ENCODE measurements at regions not wholly inside any gene's neighbourhood (a gene's known extent, or its start where the extent isn't known, plus 50 kb on each side); places are given as distances from the start of the nearest gene placed in this dataset.
A peak's percentile ranks its signal among the peaks of the same experiment; 100 is the strongest.

GRCh38 chr4:163610648-163611047, 116.2 kb downstream of the TMA16 start:
- peak; percentile 42 for ATAC-seq (ENCODE audit: low read depth)
- Mint-ChIP-seq H3K4me3 (peak overlapping the region; percentile 99), H3K27ac (peak overlapping the region; percentile 98), H3K27me3 (no peaks in the 10 kb centered on the region), H3K36me3 (peaks cover 49% of the 10 kb centered on the region), H3K4me1 (peaks cover 46% of the 10 kb centered on the region), H3K9me3 (peaks cover 2% of the 10 kb centered on the region)
- DNase-seq (ENCODE audit: low spot score in 2 of 2): no peak

- Mint-ChIP-seq H3K4me1 (peaks cover 44% of the 10 kb centered on the region), H3K27ac (peak overlapping the region; percentile 98), H3K27me3 (no peaks in the 10 kb centered on the region), H3K9me3 (peaks cover 2% of the 10 kb centered on the region), H3K4me3 (peak overlapping the region; percentile 93), H3K36me3 (peaks cover 46% of the 10 kb centered on the region)
- no peak for DNase-seq (ENCODE audit: low spot score in 2 of 2)
- ATAC-seq (ENCODE audit: low read depth): peak; percentile 71
These were observed 116.7 kb downstream of the TMA16 start for GRCh38 chr4:163611182-163611581.

GRCh38 chr4:163611784-163612445, 117.4 kb downstream of the TMA16 start:
- no peak for ATAC-seq (ENCODE audit: low read depth)
- Mint-ChIP-seq H3K4me3 (peak overlapping the region; percentile 93), H3K27ac (peak overlapping the region; percentile 98)

DNA sequence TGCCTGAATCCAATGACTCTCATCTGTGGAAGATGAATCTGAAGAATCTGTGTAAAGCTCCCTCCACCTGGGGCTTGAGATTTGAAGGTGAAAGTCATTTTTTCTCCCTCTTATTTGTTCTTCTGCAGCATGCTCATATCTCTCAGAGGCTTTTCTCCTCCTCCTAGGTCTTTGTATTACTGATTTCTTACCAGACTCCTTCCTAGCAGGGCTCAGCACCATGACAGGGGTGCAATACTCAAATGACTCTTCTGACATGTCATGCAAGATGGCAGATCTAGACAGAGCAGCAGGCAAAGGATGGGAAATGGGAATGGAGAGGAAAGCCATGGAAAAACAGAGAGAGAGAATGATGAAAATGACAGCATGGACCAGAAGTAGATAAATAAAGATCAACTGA, 118.3 kb downstream of the TMA16 start:
- H3K9me3 Mint-ChIP-seq: peaks cover 2% of the 10 kb centered on the region
- H3K4me1 Mint-ChIP-seq: peaks cover 29% of the 10 kb centered on the region
- peak overlapping the region; percentile 93 for H3K4me3 Mint-ChIP-seq
- H3K27me3 Mint-ChIP-seq: no peaks in the 10 kb centered on the region
- ATAC-seq (ENCODE audit: low read depth) (no peak), DNase-seq (ENCODE audit: low spot score in 2 of 2) (no peak)
- peaks cover 33% of the 10 kb centered on the region for H3K36me3 Mint-ChIP-seq
- peak overlapping the region; percentile 98 for H3K27ac Mint-ChIP-seq

More at GRCh38 chr4:163611784-163612445, 117.4 kb downstream of the TMA16 start:
- no peaks in the 10 kb centered on the region for H3K27me3 Mint-ChIP-seq
- peaks cover 2% of the 10 kb centered on the region for H3K9me3 Mint-ChIP-seq
- no peak for DNase-seq (ENCODE audit: low spot score in 2 of 2)
- peaks cover 36% of the 10 kb centered on the region for H3K4me1 Mint-ChIP-seq
- peaks cover 40% of the 10 kb centered on the region for H3K36me3 Mint-ChIP-seq

DNA sequence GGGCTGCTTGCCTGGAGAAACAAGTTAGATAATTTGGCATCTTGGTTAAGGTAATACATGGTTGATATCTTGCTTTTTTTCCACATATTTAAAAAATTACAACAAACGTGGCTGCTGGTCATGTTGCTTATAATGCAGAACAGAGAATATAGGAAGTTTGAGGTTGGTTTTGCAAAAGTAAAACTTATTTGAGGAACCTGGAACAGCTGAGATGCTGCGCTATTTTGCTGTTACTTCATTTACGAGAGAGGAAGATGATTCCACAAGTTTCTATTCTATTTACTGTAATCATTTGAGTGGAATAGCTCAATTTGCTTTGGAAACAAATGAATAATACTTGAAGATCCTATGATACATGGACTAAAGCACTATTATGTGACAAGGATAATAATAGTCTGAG, 118.9 kb downstream of the TMA16 start:
- Mint-ChIP-seq H3K4me1 (peaks cover 25% of the 10 kb centered on the region), H3K9me3 (peaks cover 2% of the 10 kb centered on the region), H3K27ac (peak overlapping the region; percentile 98), H3K36me3 (peaks cover 29% of the 10 kb centered on the region), H3K4me3 (peak overlapping the region; percentile 93), H3K27me3 (no peaks in the 10 kb centered on the region)
- ATAC-seq (ENCODE audit: low read depth): peak; percentile 73
- peak in 1 of 2 donors; percentile 41 for DNase-seq (ENCODE audit: low spot score in 2 of 2)

DNA sequence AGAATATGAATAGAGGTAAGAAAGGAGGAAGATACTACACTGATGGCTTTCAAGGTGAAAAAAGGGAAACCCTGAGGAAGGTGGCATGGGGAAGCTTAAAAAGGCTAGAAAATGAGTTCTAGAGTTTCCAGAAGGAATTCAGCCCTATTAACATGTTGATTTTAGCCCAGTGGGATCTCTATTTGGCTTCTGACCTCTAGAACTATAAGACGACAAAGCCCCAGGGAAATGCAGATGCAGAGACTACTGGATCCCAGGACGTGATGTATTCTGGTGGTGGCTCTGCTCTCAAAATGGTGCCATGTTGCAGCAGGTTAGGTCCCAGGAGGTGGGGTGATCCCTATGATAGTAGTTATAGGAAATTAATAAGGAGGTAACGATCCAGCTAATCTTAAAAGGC, 120.4 kb downstream of the TMA16 start:
- no peak for DNase-seq (ENCODE audit: low spot score in 2 of 2)
- Mint-ChIP-seq H3K9me3 (peaks cover 4% of the 10 kb centered on the region), H3K36me3 (peaks cover 23% of the 10 kb centered on the region), H3K4me3 (peak overlapping the region; percentile 17), H3K4me1 (peaks cover 22% of the 10 kb centered on the region), H3K27ac (peak overlapping the region; percentile 15), H3K27me3 (no peaks in the 10 kb centered on the region)
- no peak for ATAC-seq (ENCODE audit: low read depth)

GRCh38 chr4:163618845-163619244, 124.4 kb downstream of the TMA16 start:
- Mint-ChIP-seq H3K4me3 (no peak overlapping the region), H3K27me3 (no peaks in the 10 kb centered on the region), H3K36me3 (peaks cover 3% of the 10 kb centered on the region), H3K4me1 (peaks cover 19% of the 10 kb centered on the region), H3K27ac (no peak overlapping the region), H3K9me3 (peaks cover 4% of the 10 kb centered on the region)
- DNase-seq (ENCODE audit: low spot score in 2 of 2) (no peak), ATAC-seq (ENCODE audit: low read depth) (no peak)

DNA sequence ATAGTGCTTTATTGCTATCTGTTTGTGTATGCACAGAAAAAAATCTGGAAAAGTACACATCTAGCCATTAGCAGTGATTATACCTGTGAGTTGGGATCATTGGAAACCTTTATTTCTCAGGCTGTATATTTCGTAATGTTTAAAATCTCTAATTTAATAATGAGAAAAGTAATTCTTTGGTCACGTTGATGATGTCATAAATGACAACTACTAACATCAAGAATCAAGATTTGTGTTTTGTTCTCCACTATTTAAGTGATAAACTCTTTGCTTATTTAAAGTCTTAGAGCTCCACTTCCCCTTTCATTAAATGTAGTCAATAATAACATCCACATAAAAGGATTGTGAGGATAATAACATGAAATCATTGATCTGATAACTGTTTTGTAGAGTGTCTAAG, 126.2 kb downstream of the TMA16 start:
- ATAC-seq (ENCODE audit: low read depth) (no peak), DNase-seq (ENCODE audit: low spot score in 2 of 2) (no peak)
- H3K9me3 Mint-ChIP-seq: peaks cover 2% of the 10 kb centered on the region
- H3K27ac Mint-ChIP-seq: no peak overlapping the region
- peaks cover 4% of the 10 kb centered on the region for H3K36me3 Mint-ChIP-seq
- no peaks in the 10 kb centered on the region for H3K27me3 Mint-ChIP-seq
- H3K4me1 Mint-ChIP-seq: peaks cover 12% of the 10 kb centered on the region
- H3K4me3 Mint-ChIP-seq: no peak overlapping the region

DNA sequence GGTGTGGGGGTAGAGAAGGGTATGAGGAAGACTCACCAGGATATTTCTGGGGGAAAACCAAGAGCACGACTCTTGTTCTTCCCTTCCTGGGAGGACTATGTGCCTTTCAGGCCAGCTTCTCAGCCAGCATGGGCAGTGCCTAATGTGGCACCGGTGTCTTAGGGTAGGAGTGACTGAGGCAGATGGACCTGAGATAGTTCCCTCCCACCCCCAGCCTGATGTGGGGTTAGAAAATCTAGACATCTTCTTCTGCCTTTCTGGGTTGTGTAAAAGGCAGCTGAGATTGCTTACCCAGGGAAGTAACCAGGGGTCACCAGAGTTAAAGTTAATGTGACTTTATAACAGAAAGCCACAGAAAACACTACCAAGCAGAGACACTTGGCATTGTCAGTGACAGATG, 127.3 kb downstream of the TMA16 start:
- Mint-ChIP-seq H3K4me1 (peaks cover 12% of the 10 kb centered on the region), H3K9me3 (peaks cover 2% of the 10 kb centered on the region), H3K4me3 (no peak overlapping the region), H3K27ac (no peak overlapping the region), H3K36me3 (peaks cover 4% of the 10 kb centered on the region), H3K27me3 (no peaks in the 10 kb centered on the region)
- no peak for DNase-seq (ENCODE audit: low spot score in 2 of 2)
- no peak for ATAC-seq (ENCODE audit: low read depth)

GRCh38 chr4:163622379-163623035, 128.0 kb downstream of the TMA16 start:
- DNase-seq (ENCODE audit: low spot score in 2 of 2): no peak
- H3K9me3 Mint-ChIP-seq: peaks cover 2% of the 10 kb centered on the region
- no peaks in the 10 kb centered on the region for H3K27me3 Mint-ChIP-seq
- H3K36me3 Mint-ChIP-seq: peaks cover 4% of the 10 kb centered on the region
- no peak overlapping the region for H3K4me3 Mint-ChIP-seq
- ATAC-seq (ENCODE audit: low read depth): no peak
- H3K27ac Mint-ChIP-seq: no peak overlapping the region
- peaks cover 12% of the 10 kb centered on the region for H3K4me1 Mint-ChIP-seq

DNA sequence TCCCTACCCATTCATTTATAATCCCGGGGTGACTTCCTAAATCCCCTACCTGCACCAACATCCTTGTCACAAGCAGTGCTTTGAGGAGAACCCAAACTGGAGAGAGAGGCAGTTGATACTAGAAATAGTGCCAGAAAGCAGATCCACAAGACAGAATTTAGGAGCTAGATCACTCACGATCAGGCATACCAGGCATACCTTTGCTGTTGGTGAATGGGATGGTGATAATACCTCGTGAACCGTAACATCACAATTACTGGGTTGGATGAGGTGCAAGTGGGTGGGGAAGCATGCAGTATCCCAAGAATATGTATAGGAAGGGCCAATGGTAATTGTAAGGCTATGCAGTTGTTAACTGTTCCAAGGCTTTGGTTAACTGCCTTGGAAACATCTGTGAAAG, 129.3 kb downstream of the TMA16 start:
- no peak for ATAC-seq (ENCODE audit: low read depth)
- Mint-ChIP-seq H3K4me1 (peaks cover 16% of the 10 kb centered on the region), H3K9me3 (peaks cover 2% of the 10 kb centered on the region), H3K27me3 (no peaks in the 10 kb centered on the region), H3K36me3 (peaks cover 4% of the 10 kb centered on the region), H3K27ac (no peak overlapping the region), H3K4me3 (no peak overlapping the region)
- DNase-seq (ENCODE audit: low spot score in 2 of 2): no peak

DNA sequence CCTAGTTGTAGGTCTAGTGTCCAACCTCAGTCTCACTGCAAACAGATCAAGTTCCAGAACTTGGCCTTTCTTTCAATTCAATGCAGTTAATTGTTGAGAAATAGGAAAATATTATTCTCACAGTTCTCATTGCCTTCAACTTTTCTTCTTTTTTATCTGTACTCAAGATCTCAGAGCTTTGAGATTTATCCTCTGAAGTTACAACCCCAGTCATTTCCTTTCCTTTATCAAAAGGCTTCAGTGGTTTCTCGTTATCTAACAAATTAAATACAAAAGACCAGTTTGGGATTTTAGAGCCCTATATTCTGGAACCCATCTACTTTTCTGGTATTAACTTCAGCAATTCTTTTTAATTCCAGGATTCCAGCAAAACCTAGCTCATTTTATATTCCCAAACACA, 130.2 kb downstream of the TMA16 start:
- Mint-ChIP-seq H3K9me3 (no peaks in the 10 kb centered on the region), H3K36me3 (peaks cover 1% of the 10 kb centered on the region), H3K27me3 (no peaks in the 10 kb centered on the region), H3K27ac (no peak overlapping the region), H3K4me1 (peaks cover 13% of the 10 kb centered on the region), H3K4me3 (no peak overlapping the region)
- DNase-seq (ENCODE audit: low spot score in 2 of 2): no peak
- no peak for ATAC-seq (ENCODE audit: low read depth)

- Mint-ChIP-seq H3K4me3 (no peak overlapping the region), H3K27ac (no peak overlapping the region)
- no peak for DNase-seq (ENCODE audit: low spot score in 2 of 2)
These were observed 136.8 kb downstream of the TMA16 start for GRCh38 chr4:163631288-163631687.

DNA sequence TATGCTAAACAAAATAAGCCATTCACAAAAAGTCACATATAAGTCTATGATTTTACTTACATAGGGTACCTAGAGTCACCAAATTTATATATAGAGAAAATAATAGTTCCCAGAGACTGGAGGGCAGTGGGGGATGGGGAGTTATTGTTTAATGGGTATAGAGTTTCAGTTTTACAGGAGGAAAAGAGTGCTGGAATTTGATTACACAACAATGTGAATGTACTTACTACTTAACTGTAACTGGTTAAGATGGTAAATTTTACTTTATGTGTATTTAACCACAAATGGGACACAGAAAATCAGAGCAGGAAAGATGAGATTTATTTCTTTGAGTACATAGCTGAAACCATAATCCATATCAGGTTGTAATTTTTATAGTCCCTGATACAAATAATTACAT, 144.4 kb downstream of the TMA16 start:
- Mint-ChIP-seq H3K36me3 (no peaks in the 10 kb centered on the region), H3K9me3 (no peaks in the 10 kb centered on the region), H3K4me3 (no peak overlapping the region), H3K27ac (no peak overlapping the region), H3K4me1 (peaks cover 6% of the 10 kb centered on the region), H3K27me3 (no peaks in the 10 kb centered on the region)
- no peak for ATAC-seq (ENCODE audit: low read depth)
- no peak for DNase-seq (ENCODE audit: low spot score in 2 of 2)

More at GRCh38 chr4:163631288-163631687, 136.8 kb downstream of the TMA16 start:
- H3K9me3 Mint-ChIP-seq: peaks cover 2% of the 10 kb centered on the region
- peaks cover 5% of the 10 kb centered on the region for H3K36me3 Mint-ChIP-seq
- H3K4me1 Mint-ChIP-seq: peaks cover 7% of the 10 kb centered on the region
- no peaks in the 10 kb centered on the region for H3K27me3 Mint-ChIP-seq
- no peak for ATAC-seq (ENCODE audit: low read depth)
